ENCODE measurements at regions not wholly inside any gene's neighbourhood (a gene's known extent, or its start where the extent isn't known, plus 50 kb on each side); places are given as distances from the start of the nearest gene placed in this dataset.

GRCh38 chr5:74028976-74029375, 403.0 kb downstream of the ARHGEF28 start:
- no peak for DNase-seq (ENCODE audit: low read depth in 2 of 2)

DNA sequence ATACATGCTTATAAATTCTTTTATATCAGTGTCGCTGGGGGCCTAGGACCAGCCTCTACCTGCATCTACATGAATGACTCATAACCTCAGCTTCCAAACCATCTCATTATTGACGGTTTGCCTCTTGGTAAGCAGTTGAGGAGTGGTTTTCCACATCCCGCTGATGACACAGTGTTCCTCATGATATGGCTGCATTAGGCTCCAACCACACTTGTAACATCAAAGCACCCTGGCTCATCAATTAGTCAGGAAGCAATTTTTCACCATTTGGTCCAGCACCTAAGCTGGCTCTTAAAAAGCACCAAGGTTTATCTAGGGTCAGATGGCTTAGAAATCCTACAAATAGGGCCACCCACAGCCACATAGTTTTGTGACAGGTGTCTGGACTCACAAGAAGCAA, 402.4 kb downstream of the ARHGEF28 start:
- DNase-seq (ENCODE audit: low read depth in 2 of 2) = no peak

- no peak for DNase-seq (ENCODE audit: low read depth in 2 of 2)
Measured at GRCh38 chr5:74027732-74028338, 401.8 kb downstream of the ARHGEF28 start.

- DNase-seq (ENCODE audit: low read depth in 2 of 2) = no peak
Measured at GRCh38 chr5:74026310-74026709, 400.3 kb downstream of the ARHGEF28 start.

GRCh38 chr5:74021126-74021525, 395.1 kb downstream of the ARHGEF28 start:
- no peak for DNase-seq (ENCODE audit: low read depth in 2 of 2)

DNA sequence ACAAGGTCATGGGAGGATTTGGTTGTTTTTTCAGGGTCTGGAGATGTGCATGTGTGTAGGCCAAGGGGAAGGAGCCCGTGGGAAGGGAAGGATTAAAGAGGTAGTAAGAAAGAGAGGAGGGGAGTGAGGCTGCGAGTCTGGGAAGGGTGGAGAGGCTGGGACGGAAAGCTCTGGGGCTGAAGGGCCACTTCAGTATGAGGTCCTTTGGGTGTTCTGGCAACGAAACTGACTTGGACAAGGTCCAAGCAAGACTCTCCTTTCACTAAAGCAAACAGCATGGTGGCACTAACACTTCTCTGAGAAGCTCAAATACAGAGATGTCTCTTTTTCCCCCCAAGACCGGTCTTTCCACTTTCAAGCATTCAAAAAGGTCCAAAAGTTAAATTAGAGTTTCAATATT, 394.5 kb downstream of the ARHGEF28 start:
- DNase-seq (ENCODE audit: low read depth in 2 of 2) = no peak

DNA sequence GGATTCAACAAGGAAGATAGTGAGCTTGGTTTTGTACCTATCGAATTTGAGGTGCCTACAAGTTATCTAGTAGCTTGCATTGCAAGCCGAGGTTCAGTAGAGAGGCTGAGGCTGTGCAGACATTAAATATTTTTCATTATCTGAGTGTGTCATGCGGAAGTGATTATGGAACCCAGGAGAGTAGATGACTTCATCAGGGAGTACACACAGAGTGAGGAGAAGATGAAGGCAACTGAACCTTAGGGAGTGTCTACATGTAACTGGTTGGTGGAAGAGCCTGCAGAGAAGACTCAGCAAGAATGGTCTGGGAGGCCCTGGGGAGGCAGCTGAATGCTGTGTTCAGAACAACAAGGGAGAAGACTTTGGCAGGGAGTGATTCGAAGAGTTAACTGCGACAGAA, 393.9 kb downstream of the ARHGEF28 start:
- DNase-seq (ENCODE audit: low read depth in 2 of 2) = no peak

GRCh38 chr5:74017786-74018211, 391.8 kb downstream of the ARHGEF28 start:
- DNase-seq (ENCODE audit: low read depth in 2 of 2) = no peak

DNA sequence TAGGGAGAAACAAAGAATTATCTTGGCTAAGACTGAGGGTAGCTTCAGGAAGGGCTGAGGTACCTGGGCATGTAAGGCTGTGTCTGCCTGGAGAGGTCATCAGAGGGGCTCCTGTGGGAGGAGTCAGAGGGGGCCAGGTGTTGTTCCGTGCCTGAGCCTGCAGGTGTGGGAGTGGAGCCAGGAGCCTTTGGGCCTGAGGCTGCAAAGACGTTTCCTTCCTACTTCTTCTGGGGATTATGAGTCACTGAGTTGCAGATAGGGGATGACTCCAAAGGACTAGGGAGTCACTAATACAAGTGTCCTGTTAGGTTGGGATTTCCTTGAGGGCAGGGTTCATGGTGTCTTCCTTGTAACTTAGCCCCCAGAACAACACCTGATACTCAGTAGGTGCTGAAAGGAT, 391.1 kb downstream of the ARHGEF28 start:
- DNase-seq (ENCODE audit: low read depth in 2 of 2) = no peak

DNA sequence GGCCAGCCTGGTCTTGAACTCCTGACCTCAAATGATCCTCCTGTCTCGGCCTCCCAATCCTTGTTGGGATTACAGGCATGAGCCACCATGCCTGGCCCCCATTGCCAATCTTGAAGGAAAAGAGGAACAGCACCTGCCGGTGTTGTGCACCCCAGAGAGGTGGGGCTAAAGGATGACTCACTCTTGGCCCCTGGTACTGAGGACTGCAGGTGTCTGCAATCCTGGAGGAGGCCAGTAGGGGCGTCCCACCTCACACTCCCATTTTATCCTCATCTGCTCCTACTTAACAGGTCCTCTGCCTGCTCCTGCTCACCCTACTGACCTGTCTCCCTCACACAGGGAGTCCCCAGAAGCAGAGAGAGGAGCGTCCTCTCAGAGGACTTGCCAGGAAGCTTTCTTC, 390.4 kb downstream of the ARHGEF28 start:
- no peak for DNase-seq (ENCODE audit: low read depth in 2 of 2)

DNA sequence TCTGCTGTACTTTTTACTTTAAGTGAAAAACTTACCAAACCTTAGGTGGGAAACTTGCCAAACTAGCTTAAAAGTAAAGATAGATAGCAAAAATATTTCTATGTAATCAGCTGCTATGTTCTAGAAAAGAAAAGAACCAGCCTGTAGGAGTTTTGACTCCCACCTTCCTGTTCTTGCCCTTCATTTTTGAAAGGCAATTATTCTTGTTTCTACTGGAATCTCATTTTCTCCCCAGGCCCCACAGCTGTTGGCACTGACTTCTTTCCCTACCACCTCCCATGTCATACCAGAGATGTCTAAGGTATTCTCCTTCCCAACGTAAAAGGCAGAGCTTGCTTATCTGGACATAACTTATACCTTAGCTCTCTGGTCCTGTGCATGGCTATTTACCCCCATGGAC, 389.7 kb downstream of the ARHGEF28 start:
- no peak for DNase-seq (ENCODE audit: low read depth in 2 of 2)

- DNase-seq (ENCODE audit: low read depth in 2 of 2) = no peak
Measured at GRCh38 chr5:74013222-74013621, 387.2 kb downstream of the ARHGEF28 start.

GRCh38 chr5:74009502-74009901, 383.5 kb downstream of the ARHGEF28 start:
- no peak for DNase-seq (ENCODE audit: low read depth in 2 of 2)

DNA sequence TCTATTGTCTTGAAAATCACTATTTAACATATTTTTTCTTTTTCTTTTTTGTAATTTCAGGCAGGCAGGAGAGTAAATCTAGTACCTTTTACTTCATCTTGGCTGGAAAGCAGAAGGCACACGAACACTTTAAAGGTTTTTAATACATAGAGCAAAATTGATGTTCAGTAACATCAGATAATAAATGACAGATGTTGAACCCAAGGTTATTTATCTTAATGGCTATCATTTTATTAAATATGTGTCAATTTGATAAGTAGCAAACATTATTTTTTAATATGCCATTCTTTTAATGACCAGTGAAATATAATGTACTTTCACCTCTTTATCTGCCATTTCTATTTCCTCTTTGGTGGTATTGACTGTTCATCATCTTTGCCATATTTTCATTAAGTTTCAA, 381.2 kb downstream of the ARHGEF28 start:
- no peak for DNase-seq (ENCODE audit: low read depth in 2 of 2)

GRCh38 chr5:73999297-73999696, 373.3 kb downstream of the ARHGEF28 start:
- no peak for DNase-seq (ENCODE audit: low read depth in 2 of 2)

GRCh38 chr5:73998489-73998888, 372.5 kb downstream of the ARHGEF28 start:
- no peak for DNase-seq (ENCODE audit: low read depth in 2 of 2)

DNA sequence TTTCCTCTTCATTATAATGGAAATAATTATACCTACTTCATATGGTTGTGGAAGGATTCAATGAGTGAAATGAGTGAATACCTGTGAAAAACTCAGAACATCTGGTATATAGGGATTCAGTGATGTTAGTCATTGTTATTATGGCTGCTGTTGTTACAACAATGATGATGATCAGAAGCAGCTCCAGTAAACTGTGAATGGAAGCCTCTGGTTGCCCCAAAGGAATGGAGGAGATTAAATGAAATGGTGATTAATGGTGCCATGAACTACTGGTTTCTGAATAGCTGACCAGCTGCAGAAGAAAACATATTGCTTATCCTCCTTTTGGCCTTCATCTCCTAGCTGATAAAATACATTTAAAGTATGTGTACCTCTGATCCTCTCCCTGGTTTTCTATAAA, 372.0 kb downstream of the ARHGEF28 start:
- no peak for DNase-seq (ENCODE audit: low read depth in 2 of 2)

DNA sequence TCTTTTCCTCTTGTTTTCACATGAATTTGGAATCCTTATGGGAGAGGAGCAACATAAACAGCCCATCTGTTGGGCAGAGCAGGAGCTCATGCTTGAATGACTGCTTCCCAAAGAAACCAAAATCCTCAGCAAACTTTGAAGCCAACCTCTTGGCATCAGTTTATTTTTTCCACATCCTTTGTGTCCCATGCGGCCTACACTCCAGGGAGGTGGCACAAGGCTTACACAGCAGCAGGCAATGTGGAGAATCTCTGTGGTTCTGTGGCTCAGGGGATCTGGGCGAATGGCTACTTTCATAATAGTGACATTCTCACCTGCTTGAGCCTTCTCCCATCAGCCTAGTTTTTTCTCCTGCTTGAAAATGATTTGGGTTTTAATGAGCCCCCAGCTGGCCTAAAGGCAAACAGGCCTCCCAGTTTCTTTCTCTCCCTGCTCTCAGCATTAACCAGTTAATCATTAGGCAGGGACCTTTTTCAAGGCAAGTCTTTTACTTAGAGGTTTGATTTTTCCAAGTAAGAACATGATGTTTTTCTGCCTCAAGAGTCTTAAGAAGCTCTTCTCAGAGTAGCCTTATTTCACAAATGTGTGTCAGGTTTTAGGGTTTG, 370.3 kb downstream of the ARHGEF28 start:
- no peak for DNase-seq (ENCODE audit: low read depth in 2 of 2)

DNA sequence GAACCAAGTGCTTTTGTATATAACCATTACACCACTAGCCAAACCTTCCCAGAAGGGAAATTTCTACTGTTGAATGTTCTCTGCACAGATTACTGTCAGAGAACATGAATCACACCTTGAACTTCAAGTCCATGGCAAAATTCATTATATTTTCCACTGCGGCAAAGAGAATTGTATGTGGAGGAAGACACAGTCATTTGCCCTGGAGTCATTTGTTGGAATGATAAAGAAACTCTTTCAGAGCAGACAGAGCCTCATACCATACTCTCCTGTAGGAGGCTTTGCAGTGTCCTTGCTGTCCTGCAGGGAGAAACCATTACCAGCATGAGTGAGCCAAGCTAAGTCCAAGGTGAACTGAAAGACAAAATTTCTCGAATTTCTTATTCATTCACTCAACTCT, 369.0 kb downstream of the ARHGEF28 start:
- DNase-seq (ENCODE audit: low read depth in 2 of 2) = no peak

Data from stimulated activated CD8-positive, alpha-beta memory T cell treated with anti-CD3 and anti-CD28 coated beads, Interleukin-2, amount 100 ng/mL, for 48 hours (primary cell).